AG10803 (cell line): ENCODE measurements at regions not wholly inside any gene's neighbourhood (a gene's known extent, or its start where the extent isn't known, plus 50 kb on each side); places are given as distances from the start of the nearest gene placed in this dataset.

ENCODE experiments used
- DNase-seq: peaks from one replicate; pipeline ENCODE4 v3.0.0; 2010; ENCODE audit warnings: low read depth
- H3K4me3 ChIP-seq: 2 replicates; pipeline ENCODE4 v1.5.1; 2011; ENCODE audit warnings: mild to moderate bottlenecking, low read length, control low read depth
- TF ChIP-seq, protein P1 (sequence below): conservative IDR thresholded peaks from 2 replicates; pipeline ENCODE4 v1.5.1; 2011; ENCODE audit warnings: mild to moderate bottlenecking, low read length, control low read depth, inconsistent platforms

DNA sequence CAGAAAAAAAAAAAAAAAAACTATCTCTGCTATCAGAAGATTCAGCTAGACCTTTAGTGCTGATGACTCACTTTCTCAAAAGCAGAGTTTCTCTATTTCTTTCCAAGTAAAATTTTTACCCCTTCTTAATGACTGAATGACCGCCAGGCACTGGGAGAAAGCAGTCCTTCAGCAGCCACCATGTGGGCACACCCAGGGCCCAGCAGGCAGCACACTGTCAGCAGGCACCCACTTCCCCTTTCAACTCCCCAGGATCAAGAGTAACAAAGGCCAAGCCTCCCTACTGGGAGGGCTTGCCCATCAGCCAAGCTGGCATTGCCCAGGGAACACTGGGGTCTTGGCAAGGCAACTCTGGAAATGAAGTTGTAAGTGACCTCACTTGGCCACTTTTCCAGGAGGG is 201.9 kb upstream of the MAMLD1 start:
- peak; percentile 16 for DNase-seq
- no peak overlapping the region for H3K4me3 ChIP-seq
- TF ChIP-seq, protein P1, sequence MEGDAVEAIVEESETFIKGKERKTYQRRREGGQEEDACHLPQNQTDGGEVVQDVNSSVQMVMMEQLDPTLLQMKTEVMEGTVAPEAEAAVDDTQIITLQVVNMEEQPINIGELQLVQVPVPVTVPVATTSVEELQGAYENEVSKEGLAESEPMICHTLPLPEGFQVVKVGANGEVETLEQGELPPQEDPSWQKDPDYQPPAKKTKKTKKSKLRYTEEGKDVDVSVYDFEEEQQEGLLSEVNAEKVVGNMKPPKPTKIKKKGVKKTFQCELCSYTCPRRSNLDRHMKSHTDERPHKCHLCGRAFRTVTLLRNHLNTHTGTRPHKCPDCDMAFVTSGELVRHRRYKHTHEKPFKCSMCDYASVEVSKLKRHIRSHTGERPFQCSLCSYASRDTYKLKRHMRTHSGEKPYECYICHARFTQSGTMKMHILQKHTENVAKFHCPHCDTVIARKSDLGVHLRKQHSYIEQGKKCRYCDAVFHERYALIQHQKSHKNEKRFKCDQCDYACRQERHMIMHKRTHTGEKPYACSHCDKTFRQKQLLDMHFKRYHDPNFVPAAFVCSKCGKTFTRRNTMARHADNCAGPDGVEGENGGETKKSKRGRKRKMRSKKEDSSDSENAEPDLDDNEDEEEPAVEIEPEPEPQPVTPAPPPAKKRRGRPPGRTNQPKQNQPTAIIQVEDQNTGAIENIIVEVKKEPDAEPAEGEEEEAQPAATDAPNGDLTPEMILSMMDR = no peak

DNA sequence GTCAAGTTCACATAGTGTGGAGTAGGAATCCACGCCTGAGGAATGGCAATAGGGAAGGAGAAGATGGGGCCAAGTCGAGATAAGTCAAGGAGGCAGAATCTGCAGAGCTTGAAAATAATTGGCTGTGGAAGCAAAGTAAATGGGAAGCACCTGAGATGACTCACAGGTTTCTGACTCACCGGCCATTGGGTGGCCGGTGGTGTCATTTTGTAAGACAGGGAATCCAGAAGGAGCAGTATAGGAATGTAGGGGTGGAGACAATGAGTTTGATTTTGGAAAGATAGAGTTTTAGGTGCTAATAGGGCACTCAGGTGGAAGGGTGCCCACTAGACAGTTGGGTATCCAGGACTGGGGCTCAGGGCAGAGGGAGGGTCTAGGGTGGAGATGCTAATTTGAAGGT is 201.0 kb upstream of the MAMLD1 start:
- no peak for DNase-seq
- H3K4me3 ChIP-seq = no peak overlapping the region
- TF ChIP-seq, protein P1 = no peak

DNA sequence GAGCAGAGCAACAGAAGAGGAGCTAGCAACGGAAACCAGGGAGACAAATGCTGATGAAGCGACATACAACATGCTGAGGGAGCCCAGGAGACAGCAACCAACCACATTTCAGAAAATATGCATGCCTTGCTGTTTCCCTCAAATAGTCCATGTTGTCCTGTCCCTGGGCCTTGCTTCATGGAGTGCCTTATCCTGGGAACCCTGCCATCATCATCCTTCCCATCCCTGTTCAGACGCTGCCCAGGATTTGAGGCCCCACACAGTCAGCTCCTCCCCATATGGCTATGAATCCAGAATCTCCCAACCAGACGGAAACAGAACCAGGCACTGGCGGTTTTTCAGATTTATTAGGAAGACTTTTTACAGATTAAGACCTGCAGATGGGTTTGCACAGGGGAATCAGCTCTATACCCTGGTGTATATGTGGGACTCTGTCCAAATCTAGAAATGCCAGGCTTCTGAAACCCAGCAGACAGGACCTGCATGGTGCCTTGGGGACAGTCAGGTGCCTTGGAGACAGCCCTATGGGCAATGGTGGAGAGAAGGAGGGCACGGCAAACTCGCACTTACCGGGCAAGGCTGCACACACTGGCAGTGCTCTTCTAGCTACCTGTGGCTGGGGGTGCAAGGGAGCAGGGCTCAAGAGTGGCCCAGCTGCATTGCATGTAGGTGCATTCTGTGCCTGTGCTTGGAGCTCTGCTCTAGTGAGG is 199.7 kb upstream of the MAMLD1 start:
- DNase-seq = peak; percentile 54
- TF ChIP-seq, protein P1 = no peak
- H3K4me3 ChIP-seq = no peak overlapping the region

DNA sequence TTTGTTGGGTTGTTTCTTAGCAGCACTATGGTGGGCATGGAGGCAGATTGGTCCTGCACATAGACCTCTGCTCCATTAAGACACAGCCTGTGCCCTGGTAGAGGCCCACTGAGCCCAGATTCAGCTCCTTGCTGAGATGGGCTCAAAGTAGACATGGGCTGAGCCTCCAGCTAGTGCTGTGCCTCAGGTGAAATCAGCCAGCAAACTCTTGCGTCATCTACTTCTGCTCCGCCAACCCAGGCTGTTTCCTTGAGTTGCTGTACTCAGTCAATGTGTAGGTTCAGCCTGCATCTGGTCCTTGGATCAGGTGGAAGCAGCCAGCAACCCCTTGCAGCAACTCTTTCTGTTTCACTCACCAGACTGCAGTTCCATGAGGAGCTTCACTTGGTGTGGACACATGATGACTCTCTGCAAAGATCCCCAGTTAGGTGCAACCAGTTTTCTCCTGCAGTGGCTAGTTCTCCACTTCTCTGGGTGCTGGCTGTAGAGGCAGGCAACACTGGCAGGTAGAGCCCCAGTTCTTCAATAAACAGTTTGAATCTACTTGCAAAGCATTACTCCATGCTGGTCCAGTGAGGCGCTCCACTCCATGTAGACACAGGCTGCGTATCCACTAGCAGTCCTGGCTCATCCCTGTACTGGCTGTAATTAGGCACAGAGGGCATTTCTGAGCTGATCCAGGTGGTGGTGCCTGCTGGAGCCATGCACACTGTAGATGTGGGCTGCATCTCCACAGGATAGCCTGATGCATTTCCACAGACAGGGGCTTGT is 199.0 kb upstream of the MAMLD1 start:
- H3K4me3 ChIP-seq = no peak overlapping the region
- TF ChIP-seq, protein P1 = no peak
- DNase-seq = no peak

DNA sequence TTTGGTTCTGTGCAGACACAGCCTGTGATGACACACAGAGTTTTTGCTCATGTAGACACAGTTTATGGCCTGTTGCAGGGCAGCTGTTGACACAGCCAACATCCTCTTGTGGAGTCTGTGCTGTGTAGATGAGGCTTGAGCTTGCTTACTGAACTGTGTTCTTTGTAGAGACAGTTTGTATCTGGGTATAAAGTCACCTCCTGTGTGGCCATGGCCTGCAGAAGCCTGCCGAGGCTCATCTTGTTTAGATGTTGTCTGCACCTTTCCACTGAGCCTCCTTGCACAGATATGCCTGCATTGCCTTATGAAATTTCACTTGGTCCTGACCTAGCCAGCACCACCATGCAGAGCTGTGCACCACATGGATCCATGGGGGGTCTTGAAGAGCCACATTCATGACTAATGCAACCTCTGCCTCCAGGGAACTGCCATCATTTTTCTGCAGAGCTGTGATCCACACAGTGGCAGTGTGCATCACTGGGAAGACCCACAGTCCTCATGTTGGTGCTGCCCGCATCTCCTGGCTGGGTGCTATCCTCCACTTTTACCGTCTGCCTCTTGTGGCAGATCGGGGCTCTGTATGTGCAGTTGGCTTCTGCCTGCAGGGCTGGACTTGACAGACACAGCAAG is 198.0 kb upstream of the MAMLD1 start:
- no peak overlapping the region for H3K4me3 ChIP-seq
- no peak for DNase-seq
- TF ChIP-seq, protein P1 = no peak

DNA sequence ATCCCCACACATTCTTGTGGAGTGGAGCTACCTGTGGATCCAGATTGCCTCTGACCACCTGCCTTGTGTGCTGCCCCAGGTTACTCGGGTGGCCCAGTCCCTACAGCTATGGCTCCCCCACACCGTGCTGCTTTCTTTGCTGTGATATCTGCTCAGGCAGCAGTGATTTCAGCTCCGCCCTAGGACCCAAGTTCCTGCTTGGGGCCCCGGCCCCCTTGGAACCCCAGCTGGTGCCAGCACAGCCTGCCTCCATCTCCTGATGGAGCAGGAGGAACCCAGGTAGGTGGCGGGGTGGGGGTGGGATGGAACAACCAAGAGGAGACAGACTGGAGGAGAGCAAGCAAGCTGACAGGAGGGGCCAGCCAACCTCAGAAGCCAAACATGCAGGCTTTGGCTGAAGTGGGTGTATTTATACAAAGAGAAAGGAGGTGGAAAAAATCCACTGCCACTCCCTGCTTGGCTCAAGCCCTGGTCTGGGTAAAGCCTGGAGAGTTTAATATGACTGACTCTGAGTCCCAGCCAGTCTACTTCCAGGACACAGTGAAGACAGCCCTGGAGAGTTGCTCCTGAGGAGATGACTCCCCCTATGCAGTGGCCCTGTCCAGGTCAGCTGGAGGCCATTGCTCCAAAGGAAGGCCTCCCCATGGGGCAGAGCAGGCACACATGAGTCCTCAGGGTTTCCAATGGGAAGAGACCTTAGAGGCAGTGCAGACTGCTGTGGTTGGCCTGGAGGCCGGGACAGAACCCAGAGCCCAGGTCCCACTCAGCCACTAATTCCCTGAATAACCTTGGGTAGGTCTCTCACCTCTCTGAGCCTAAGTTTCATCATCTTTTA is 197.1 kb upstream of the MAMLD1 start:
- DNase-seq = no peak
- no peak overlapping the region for H3K4me3 ChIP-seq
- TF ChIP-seq, protein P1 = no peak
